ENCODE measurements at regions not wholly inside any gene's neighbourhood (a gene's known extent, or its start where the extent isn't known, plus 50 kb on each side); places are given as distances from the start of the nearest gene placed in this dataset.

DNA sequence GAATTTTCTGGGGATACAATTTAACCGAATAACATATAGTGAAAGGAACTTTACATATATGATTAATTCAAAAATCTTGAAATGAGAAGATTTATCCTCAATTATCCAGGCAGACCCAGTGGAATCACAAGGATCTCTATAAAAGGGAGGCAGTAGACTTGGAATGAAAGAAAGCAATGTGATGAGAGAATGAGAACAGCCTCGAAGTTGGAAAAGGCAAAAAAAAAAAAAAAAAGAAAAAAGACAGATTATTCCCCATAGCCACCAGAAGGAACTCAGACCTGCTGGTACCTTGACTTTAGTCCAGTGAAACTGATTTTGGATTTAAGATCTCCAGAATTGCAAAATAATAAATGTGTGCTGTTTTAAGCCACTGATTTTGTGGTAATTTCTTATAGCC is 416.3 kb upstream of the OR4E1 start:
- no peak for TF ChIP-seq POLR2A (IDR thresholded peaks at IDR 0.05)
- TF ChIP-seq, protein P1, sequence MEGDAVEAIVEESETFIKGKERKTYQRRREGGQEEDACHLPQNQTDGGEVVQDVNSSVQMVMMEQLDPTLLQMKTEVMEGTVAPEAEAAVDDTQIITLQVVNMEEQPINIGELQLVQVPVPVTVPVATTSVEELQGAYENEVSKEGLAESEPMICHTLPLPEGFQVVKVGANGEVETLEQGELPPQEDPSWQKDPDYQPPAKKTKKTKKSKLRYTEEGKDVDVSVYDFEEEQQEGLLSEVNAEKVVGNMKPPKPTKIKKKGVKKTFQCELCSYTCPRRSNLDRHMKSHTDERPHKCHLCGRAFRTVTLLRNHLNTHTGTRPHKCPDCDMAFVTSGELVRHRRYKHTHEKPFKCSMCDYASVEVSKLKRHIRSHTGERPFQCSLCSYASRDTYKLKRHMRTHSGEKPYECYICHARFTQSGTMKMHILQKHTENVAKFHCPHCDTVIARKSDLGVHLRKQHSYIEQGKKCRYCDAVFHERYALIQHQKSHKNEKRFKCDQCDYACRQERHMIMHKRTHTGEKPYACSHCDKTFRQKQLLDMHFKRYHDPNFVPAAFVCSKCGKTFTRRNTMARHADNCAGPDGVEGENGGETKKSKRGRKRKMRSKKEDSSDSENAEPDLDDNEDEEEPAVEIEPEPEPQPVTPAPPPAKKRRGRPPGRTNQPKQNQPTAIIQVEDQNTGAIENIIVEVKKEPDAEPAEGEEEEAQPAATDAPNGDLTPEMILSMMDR (IDR thresholded peaks at IDR 0.05): no peak
- no peak for TF ChIP-seq POLR2AphosphoS5 (IDR thresholded peaks at IDR 0.05; ENCODE audit: insufficient read depth in 1 of 2, low read depth in 1 of 2)

Data from vagina (tissue), 2 donors.